GM18868 (cell line): ENCODE measurements at regions not wholly inside any gene's neighbourhood (a gene's known extent, or its start where the extent isn't known, plus 50 kb on each side); places are given as distances from the start of the nearest gene placed in this dataset.
"Not testable (repeated sequence)": the region's sequence is repeated elsewhere in the genome, so short reads cannot be mapped to it uniquely, and the experiment has no call there.

ENCODE experiments used
- ATAC-seq: cut with Tn5 transposase; IDR thresholded peaks from one replicate; pipeline ENCODE4 v1.9.1; 2021; ENCODE audit warnings: mild to moderate bottlenecking, moderate library complexity; ENCODE audit not compliant: unreplicated experiment

- ATAC-seq, result no peak
Measured at GRCh38 chr2:182548031-182548950, 121.5 kb upstream of the PDE1A start.

GRCh38 chr2:182550234-182550633, 123.4 kb upstream of the PDE1A start:
- ATAC-seq, result no peak

- ATAC-seq, result not testable (repeated sequence)
Measured at GRCh38 chr2:182552232-182552631, 125.4 kb upstream of the PDE1A start.

- ATAC-seq, result not testable (repeated sequence)
Measured at GRCh38 chr2:182552785-182553184, 125.9 kb upstream of the PDE1A start.

GRCh38 chr2:182553483-182553882, 126.6 kb upstream of the PDE1A start:
- ATAC-seq, result peak; percentile 99

GRCh38 chr2:182554950-182555349, 128.1 kb upstream of the PDE1A start:
- ATAC-seq, result no peak

- no peak for ATAC-seq
Measured at GRCh38 chr2:182558564-182558963, 131.7 kb upstream of the PDE1A start.

GRCh38 chr2:182559623-182560022, 132.8 kb upstream of the PDE1A start:
- no peak for ATAC-seq

- ATAC-seq, result no peak
Measured at GRCh38 chr2:182565911-182566567, 139.2 kb upstream of the PDE1A start.

- ATAC-seq, result no peak
Measured at GRCh38 chr2:182573553-182573952, 142.5 kb upstream of the DNAJC10 start.

GRCh38 chr2:182577816-182578215, 138.2 kb upstream of the DNAJC10 start:
- no peak for ATAC-seq

- no peak for ATAC-seq
Measured at GRCh38 chr2:182581196-182581935, 134.7 kb upstream of the DNAJC10 start.

GRCh38 chr2:182584462-182584861, 131.6 kb upstream of the DNAJC10 start:
- ATAC-seq, result no peak

- ATAC-seq, result no peak
Measured at GRCh38 chr2:182585001-182585400, 131.1 kb upstream of the DNAJC10 start.

GRCh38 chr2:182585430-182585829, 130.6 kb upstream of the DNAJC10 start:
- no peak for ATAC-seq

GRCh38 chr2:182586426-182586825, 129.6 kb upstream of the DNAJC10 start:
- ATAC-seq, result peak; percentile 77

GRCh38 chr2:182587831-182588230, 128.2 kb upstream of the DNAJC10 start:
- no peak for ATAC-seq

- no peak for ATAC-seq
Measured at GRCh38 chr2:182589121-182589520, 126.9 kb upstream of the DNAJC10 start.

GRCh38 chr2:182591774-182592173, 124.3 kb upstream of the DNAJC10 start:
- ATAC-seq, result no peak

GRCh38 chr2:182592691-182593393, 123.2 kb upstream of the DNAJC10 start:
- ATAC-seq, result no peak
